ENCODE measurements at regions not wholly inside any gene's neighbourhood (a gene's known extent, or its start where the extent isn't known, plus 50 kb on each side); places are given as distances from the start of the nearest gene placed in this dataset.

GRCh38 chr18:61750840-61751668, 141.8 kb downstream of the RNF152 start:
- Histone ChIP-seq H3K27me3 (no peaks in the 10 kb centered on the region), H3K4me1 (peaks cover 0 to 4% (median 0%) of the 10 kb centered on the region in 3 donors), H3K4me3 (no peak overlapping the region), H3K27ac (no peak overlapping the region), H3K36me3 (no peaks in the 10 kb centered on the region), H3K9me3 (no peaks in the 10 kb centered on the region)
- ATAC-seq, result no peak
- no peak for DNase-seq
- FAIRE-seq, result no peak
- 28 to 36% methylated on average over 9 of the region's 9 CpGs for WGBS, 2 donors
- intact Hi-C loops (cut with DNase I), result no loop called here
- TF ChIP-seq CTCF (IDR thresholded peaks at IDR 0.05), result no peak

GRCh38 chr18:61749546-61749945, 143.3 kb downstream of the RNF152 start:
- Histone ChIP-seq H3K9me3 (no peaks in the 10 kb centered on the region), H3K36me3 (no peaks in the 10 kb centered on the region), H3K27me3 (no peaks in the 10 kb centered on the region), H3K27ac (no peak overlapping the region), H3K4me1 (peaks cover 0 to 4% (median 0%) of the 10 kb centered on the region in 3 donors), H3K4me3 (no peak overlapping the region)
- intact Hi-C loops (cut with DNase I), result no loop called here
- FAIRE-seq (no peak), ATAC-seq (no peak), DNase-seq (no peak)
- WGBS, 2 donors, result 75 to 86% methylated on average over 4 of the region's 4 CpGs
- no peak for TF ChIP-seq CTCF (IDR thresholded peaks at IDR 0.05)

DNA sequence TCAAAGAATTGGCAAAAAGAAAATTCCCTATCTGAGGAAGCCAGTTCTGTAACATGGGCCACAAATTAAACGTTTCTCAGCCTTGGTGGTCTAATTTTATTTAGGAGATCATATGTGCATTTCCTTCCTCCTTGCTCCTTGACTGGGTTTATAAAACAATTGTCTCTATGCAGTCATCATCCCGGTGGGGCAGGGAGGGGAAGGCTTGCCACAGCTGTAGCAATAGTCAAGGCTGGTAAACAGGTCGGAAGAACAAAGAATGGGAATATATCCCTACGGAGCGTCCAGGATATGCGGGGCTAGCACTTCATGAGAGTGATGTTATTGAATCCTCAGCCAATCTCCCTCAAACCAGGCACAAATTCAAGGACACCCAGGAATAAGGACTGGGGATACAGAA, 143.8 kb downstream of the RNF152 start:
- no peak for DNase-seq
- intact Hi-C loops (cut with DNase I), result no loop called here
- WGBS, 2 donors, result 70 to 77% methylated on average over 6 of the region's 6 CpGs
- ATAC-seq, result no peak
- FAIRE-seq, result no peak
- peaks cover 0 to 4% (median 0%) of the 10 kb centered on the region in 3 donors for H3K4me1 ChIP-seq
- H3K9me3 ChIP-seq, result no peaks in the 10 kb centered on the region
- no peak overlapping the region for H3K4me3 ChIP-seq
- H3K27ac ChIP-seq, result no peak overlapping the region
- H3K36me3 ChIP-seq, result no peaks in the 10 kb centered on the region
- TF ChIP-seq CTCF (IDR thresholded peaks at IDR 0.05), result no peak
- H3K27me3 ChIP-seq, result no peaks in the 10 kb centered on the region

GRCh38 chr18:61748004-61748403, 144.8 kb downstream of the RNF152 start:
- Histone ChIP-seq H3K27ac (no peak overlapping the region), H3K9me3 (no peaks in the 10 kb centered on the region), H3K27me3 (no peaks in the 10 kb centered on the region), H3K4me1 (peaks cover 0 to 4% (median 0%) of the 10 kb centered on the region in 3 donors), H3K4me3 (no peak overlapping the region), H3K36me3 (no peaks in the 10 kb centered on the region)
- ATAC-seq, result no peak
- no peak for FAIRE-seq
- WGBS, 2 donors, result 83 to 86% methylated on average over 10 of the region's 10 CpGs
- TF ChIP-seq CTCF (IDR thresholded peaks at IDR 0.05), result no peak
- intact Hi-C loops (cut with DNase I), result no loop called here
- DNase-seq, result no peak
